Breast epithelium (tissue), 4 donors: ENCODE measurements at regions not wholly inside any gene's neighbourhood (a gene's known extent, or its start where the extent isn't known, plus 50 kb on each side); places are given as distances from the start of the nearest gene placed in this dataset.

Experiments
- DNase-seq, 2 donors: peaks; one replicate each; pipeline ENCODE4 v3.0.0-alpha.2; 2019; ENCODE audit warnings: low spot score in 2 of 2
- H3K27ac ChIP-seq, 2 donors: fragments of 200-600 bp; sonication (generic) in 1 of 2; one replicate each; pipeline ENCODE4 v1.5.1; 2016 to 2019; ENCODE audit warnings: mild to moderate bottlenecking in 1 of 2
- H3K27me3 ChIP-seq, 2 donors: fragments of 200-600 bp; sonication (generic) in 1 of 2; one replicate each; pipeline versions ENCODE4 v1.5.1 to v1.6.0; 2017 to 2019; ENCODE audit warnings: control low read depth in 1 of 2, mild to moderate bottlenecking in 1 of 2
- H3K36me3 ChIP-seq: fragments of 200-600 bp; one replicate; pipeline ENCODE4 v1.5.1; 2019
- H3K4me1 ChIP-seq, 2 donors: fragments of 200-600 bp; sonication (generic); one replicate each; pipeline ENCODE4 v1.5.1; 2016 to 2019; ENCODE audit warnings: control low read depth in 1 of 2
- H3K4me3 ChIP-seq, 3 donors: fragments of 200-600 bp; sonication (generic); 1 replicate in 2 of 3; 2 replicates in 1 of 3; pipeline ENCODE4 v1.5.1; 2016 to 2019; ENCODE audit warnings: mild to moderate bottlenecking in 3 of 3, moderate library complexity in 2 of 3
- H3K9me3 ChIP-seq, 2 donors: fragments of 200-600 bp; sonication (generic) in 1 of 2; one replicate each; pipeline ENCODE4 v1.5.1; 2016 to 2019; ENCODE audit warnings: control low read depth in 1 of 2
- CTCF ChIP-seq, 3 donors: fragments of 450-650 bp; IDR thresholded peaks; one replicate each; pipeline ENCODE4 v1.5.1; 2016 to 2017; ENCODE audit warnings: antibody characterized with exemption in 3 of 3, mild to moderate bottlenecking in 3 of 3, moderate library complexity in 3 of 3
- POLR2A ChIP-seq: fragments of 450-650 bp; IDR thresholded peaks from one replicate; pipeline ENCODE4 v1.6.1; 2016; ENCODE audit warnings: antibody characterized with exemption, mild to moderate bottlenecking, moderate library complexity
- POLR2AphosphoS5 ChIP-seq, 3 donors: sonication (generic); formaldehyde crosslinking; IDR thresholded peaks; one replicate each; pipeline ENCODE4 v1.6.1; 2017; ENCODE audit warnings: antibody characterized with exemption in 3 of 3
- intact Hi-C: fragments of 100-400 bp; cut with DNase I; formaldehyde crosslinking; loops from one replicate; pipeline ENCODE4 v1.15.1; 2023; ENCODE audit warnings: low total_unique reads

DNA sequence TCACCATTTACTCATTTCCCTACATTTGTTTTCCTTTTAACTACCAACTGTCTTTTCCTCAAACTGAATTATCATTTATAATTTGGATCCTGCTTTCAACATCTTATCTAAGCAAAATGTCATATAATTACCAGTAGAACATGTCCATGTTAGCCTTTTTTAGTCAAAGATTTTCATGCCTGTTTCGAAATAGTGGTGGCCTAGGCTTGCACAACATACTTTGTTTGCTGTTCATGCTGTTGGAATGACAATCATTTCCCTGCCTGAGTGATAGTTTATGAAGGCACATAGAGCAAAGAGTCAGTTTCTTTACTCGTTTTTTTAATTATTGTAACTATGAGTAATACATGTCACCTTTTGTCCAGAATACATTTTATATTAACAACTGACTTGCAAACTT, 144.3 kb upstream of the ANO3 start:
- no peak for DNase-seq
- no peaks in the 10 kb centered on the region for H3K9me3 ChIP-seq
- intact Hi-C loops: no loop called here
- H3K4me3 ChIP-seq: no peak overlapping the region
- no peak overlapping the region for H3K27ac ChIP-seq
- H3K27me3 ChIP-seq: no peaks in the 10 kb centered on the region
- H3K4me1 ChIP-seq: no peaks in the 10 kb centered on the region
- H3K36me3 ChIP-seq: no peaks in the 10 kb centered on the region
- TF ChIP-seq POLR2A (no peak), POLR2AphosphoS5 (IDR thresholded peaks at IDR 0.05) (no peak), CTCF (IDR thresholded peaks at IDR 0.05) (no peak)

GRCh38 chr11:26188554-26188953, 143.4 kb upstream of the ANO3 start:
- Histone ChIP-seq H3K4me1 (no peaks in the 10 kb centered on the region), H3K27ac (no peak overlapping the region), H3K4me3 (no peak overlapping the region), H3K9me3 (no peaks in the 10 kb centered on the region), H3K36me3 (no peaks in the 10 kb centered on the region), H3K27me3 (no peaks in the 10 kb centered on the region)
- intact Hi-C loops: no loop called here
- TF ChIP-seq POLR2AphosphoS5 (IDR thresholded peaks at IDR 0.05): no peak
- DNase-seq: no peak

- Histone ChIP-seq H3K27ac (no peak overlapping the region), H3K9me3 (no peaks in the 10 kb centered on the region), H3K36me3 (no peaks in the 10 kb centered on the region), H3K4me3 (no peak overlapping the region), H3K4me1 (no peaks in the 10 kb centered on the region), H3K27me3 (no peaks in the 10 kb centered on the region)
- intact Hi-C loops: no loop called here
- no peak for DNase-seq
- TF ChIP-seq POLR2AphosphoS5 (IDR thresholded peaks at IDR 0.05): no peak
- TF ChIP-seq CTCF (IDR thresholded peaks at IDR 0.05): no peak
- TF ChIP-seq POLR2A: no peak
Observed at GRCh38 chr11:26191193-26191592, 140.7 kb upstream of the ANO3 start.

DNA sequence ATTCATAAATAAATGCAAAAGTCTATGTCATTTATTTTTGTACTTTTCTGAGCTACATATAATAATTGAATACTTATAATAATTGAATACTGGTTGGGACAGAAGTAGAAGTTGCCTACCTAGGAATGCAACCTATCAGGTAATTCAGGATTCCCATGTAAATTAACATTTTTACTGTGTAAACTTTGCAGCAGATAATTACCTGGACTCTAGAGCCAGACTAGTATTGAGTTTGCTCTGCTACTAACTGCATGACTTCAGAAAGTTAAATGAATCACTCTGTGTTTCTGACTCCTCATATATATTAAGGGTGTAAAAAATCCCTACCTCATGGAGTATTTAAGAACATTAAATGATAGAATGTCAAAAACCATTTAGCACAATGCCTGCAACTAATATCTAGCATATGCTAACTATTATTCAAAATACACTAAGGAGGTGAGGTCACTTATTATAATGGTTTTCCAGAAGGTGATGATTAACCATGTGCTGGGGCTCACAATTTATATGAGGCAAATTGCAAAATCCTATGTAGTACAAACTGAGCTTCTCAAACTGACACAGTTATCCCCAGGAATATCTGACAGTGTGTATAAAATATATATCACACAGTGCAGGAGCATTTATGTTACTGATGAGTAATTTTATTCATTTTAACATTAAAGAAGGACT, 138.1 kb upstream of the ANO3 start:
- Histone ChIP-seq H3K27ac (no peak overlapping the region), H3K4me1 (no peaks in the 10 kb centered on the region), H3K4me3 (no peak overlapping the region), H3K27me3 (no peaks in the 10 kb centered on the region), H3K36me3 (no peaks in the 10 kb centered on the region), H3K9me3 (no peaks in the 10 kb centered on the region)
- no peak for DNase-seq
- TF ChIP-seq CTCF (IDR thresholded peaks at IDR 0.05) (no peak), POLR2A (no peak), POLR2AphosphoS5 (IDR thresholded peaks at IDR 0.05) (no peak)
- intact Hi-C loops: no loop called here

- no peaks in the 10 kb centered on the region for H3K9me3 ChIP-seq
- H3K36me3 ChIP-seq: no peaks in the 10 kb centered on the region
- H3K27me3 ChIP-seq: no peaks in the 10 kb centered on the region
- DNase-seq: no peak
- intact Hi-C loops: no loop called here
- H3K4me1 ChIP-seq: no peaks in the 10 kb centered on the region
- no peak overlapping the region for H3K4me3 ChIP-seq
- H3K27ac ChIP-seq: no peak overlapping the region
- TF ChIP-seq CTCF (IDR thresholded peaks at IDR 0.05): no peak
- TF ChIP-seq POLR2AphosphoS5 (IDR thresholded peaks at IDR 0.05): no peak
- no peak for TF ChIP-seq POLR2A
Observed at GRCh38 chr11:26194881-26195280, 137.0 kb upstream of the ANO3 start.
